SK-MEL-5 (cell line): ENCODE measurements at regions not wholly inside any gene's neighbourhood (a gene's known extent, or its start where the extent isn't known, plus 50 kb on each side); places are given as distances from the start of the nearest gene placed in this dataset.

Experiments
- DNase-seq: peaks from one replicate; pipeline ENCODE4 v3.0.0-alpha.2; 2016; ENCODE audit warnings: low read depth, low spot score
- in situ Hi-C: cut with HindIII; loops from 2 replicates; pipeline ENCODE4 v1.10.0; 2016; ENCODE audit warnings: low sequenced_read_pairs, high pct_unique_total_duplicates, low pct_unique_long_range_greater_than_20kb

- DNase-seq, result no peak
- in situ Hi-C loops, result no loop called here
Measured at GRCh38 chr12:92650228-92650822, 52.5 kb upstream of the PLEKHG7 start.

DNA sequence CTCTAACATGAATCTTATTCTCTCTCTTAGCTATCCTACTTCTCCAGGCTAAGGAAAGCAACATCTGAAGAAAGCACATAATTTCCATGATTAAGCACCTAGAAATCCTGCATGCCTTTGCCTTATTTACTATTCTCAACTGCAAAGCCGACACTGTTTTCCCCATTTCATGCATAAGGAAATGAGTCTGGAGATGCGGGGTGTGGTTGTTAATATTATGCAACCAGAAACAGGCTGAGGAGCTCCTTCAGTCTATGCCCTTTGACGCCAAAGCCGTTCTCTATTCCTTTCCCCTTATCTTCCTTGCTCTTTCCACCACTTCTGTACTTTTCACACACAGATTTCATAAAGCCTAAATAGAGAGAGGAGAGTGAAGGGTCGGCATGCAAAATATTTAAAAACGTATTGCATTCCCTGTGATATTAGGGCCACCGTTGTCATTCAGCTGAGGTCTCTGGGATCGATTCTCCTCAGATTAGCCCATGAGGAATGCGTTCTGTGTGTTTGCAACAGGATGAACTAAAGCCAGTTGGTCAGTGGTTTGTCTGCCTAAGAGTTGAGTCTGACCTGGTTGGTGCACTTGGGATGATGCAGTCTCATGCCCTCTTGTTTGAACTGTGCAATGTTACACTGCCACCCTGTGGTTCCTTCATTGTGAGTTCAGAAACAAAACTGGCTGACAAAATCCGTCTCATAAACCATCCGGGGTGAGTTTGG lies 53.1 kb upstream of the PLEKHG7 start:
- DNase-seq, result peak; percentile 93
- in situ Hi-C loops, result no loop called here

- in situ Hi-C loops, result no loop called here
- peak; percentile 9 for DNase-seq
Measured at GRCh38 chr12:92648242-92649031, 54.4 kb upstream of the PLEKHG7 start.

GRCh38 chr12:92641291-92641690 lies 61.5 kb upstream of the PLEKHG7 start:
- DNase-seq, result no peak
- in situ Hi-C loops, result no loop called here

- DNase-seq, result no peak
- in situ Hi-C loops, result no loop called here
Measured at GRCh38 chr12:92640691-92641090, 62.1 kb upstream of the PLEKHG7 start.

DNA sequence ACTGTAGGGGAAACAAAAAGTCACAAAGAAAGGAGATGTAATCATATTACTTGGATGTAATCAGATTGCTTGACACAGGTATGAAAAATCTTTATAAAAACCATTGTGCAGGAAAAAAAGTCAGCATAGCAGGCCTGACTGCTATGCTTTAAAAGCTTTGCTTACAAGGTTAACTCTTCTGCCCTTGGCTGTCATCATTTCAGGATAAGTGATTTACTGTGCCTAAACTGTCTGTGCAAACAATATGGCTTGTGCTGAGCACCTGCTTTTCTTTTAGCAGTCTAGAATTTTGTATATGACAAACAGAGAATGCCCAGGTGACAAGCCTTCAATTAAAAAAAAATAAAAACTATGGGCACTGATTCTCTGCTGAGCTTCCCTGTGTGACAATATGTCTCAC lies 63.8 kb upstream of the PLEKHG7 start:
- in situ Hi-C loops, result no loop called here
- no peak for DNase-seq

DNA sequence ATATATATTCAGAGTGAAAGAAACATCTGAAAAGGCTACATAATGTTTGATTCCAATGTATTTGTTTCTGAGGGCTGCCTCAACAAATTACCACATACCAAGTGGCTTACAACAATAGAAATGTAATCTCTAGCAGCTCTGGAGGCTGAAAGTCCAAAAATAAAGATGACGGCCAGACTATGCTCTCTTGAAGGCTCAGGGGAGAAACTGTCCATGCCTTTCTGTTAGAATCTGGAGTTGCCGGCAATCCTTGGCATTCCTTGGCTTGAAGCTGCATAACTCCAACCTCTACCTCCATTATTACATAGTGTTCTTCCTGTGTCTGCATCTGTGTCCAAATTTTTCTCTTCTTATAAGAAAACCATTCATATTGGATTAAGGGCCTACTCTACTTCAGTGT lies 68.1 kb upstream of the PLEKHG7 start:
- in situ Hi-C loops, result no loop called here
- DNase-seq, result no peak

DNA sequence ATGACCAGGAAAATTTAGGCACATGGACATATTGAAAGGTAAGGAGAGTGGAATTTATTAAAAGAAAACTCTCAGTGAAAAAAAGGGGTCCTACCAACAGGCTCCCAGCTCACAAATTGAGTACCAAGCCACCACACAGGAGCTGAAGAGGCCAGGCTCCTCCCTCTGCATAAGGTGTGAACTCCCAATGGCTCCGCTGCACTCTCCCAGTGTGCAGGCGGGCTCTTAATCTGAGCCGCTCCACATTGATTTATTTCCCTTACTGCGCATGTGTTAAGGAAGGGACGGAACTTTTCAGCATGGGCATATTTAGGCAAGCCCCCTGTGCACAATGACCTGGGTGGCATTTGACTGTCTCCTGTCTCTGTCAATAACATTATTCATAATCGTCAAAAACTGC lies 68.6 kb upstream of the PLEKHG7 start:
- in situ Hi-C loops, result no loop called here
- DNase-seq, result no peak

- no peak for DNase-seq
- in situ Hi-C loops, result no loop called here
Measured at GRCh38 chr12:92630968-92631367, 71.8 kb upstream of the PLEKHG7 start.

DNA sequence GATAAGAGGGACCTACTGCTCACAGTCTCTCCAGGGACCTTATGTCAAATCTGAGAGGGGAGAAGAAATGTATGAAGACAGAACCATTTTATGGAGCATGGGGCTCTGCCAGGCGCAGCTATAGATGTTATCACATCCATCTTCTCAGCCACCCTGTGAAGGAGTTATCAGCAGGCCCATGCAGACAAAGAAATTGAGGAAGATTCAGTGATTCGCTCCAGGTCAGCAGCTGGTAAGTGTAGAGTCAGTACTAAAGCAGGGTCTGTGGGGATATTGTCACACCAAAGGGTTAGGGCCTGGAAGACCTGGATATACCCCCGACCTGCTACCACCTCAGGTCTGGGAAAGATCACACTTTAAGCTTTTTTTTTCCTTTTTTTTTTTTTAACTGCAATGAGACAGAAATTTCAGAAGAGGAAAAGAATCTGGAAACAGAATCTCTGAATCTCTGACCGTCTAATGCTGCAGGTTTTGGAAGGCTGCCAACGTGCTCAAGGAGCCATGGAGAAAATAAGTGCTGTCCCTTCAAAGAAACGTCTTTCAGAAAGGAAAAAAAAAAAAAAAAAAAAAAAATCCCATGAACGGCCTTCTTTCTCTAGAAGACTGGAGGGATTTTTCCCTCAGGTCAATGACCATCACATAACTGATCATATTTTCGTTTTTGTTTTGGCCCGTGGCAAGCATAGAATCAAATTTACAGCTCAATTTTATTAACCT lies 73.3 kb upstream of the PLEKHG7 start:
- in situ Hi-C loops, result no loop called here
- peak; percentile 84 for DNase-seq

GRCh38 chr12:92628476-92628875 lies 74.3 kb upstream of the PLEKHG7 start:
- in situ Hi-C loops, result no loop called here
- DNase-seq, result no peak

GRCh38 chr12:92627511-92627910 lies 75.3 kb upstream of the PLEKHG7 start:
- DNase-seq, result no peak
- in situ Hi-C loops, result no loop called here

- in situ Hi-C loops, result no loop called here
- no peak for DNase-seq
Measured at GRCh38 chr12:92625639-92626310, 77.0 kb upstream of the PLEKHG7 start.

GRCh38 chr12:92624236-92624635 lies 78.6 kb upstream of the PLEKHG7 start:
- no peak for DNase-seq
- in situ Hi-C loops, result no loop called here

- DNase-seq, result no peak
- in situ Hi-C loops, result no loop called here
Measured at GRCh38 chr12:92623386-92623785, 79.4 kb upstream of the PLEKHG7 start.

DNA sequence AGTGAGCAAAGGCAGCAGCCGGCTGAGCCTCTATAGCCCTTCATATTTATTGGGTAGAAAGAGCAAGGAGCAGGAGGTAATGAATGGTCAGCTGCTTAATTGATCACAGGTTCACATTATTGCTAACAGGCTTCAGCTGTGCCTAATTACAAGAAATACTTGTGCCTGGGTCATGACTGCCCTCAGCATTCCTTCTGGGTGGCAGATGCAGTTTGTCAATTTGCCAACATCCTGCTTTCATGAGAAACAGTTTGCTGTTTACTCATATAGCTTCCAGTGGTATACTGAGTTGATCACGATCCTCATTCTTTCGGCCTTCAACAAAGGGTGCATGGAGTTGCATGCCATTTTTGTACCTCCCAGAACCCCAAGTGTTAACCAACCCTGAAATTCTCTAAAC lies 81.0 kb upstream of the PLEKHG7 start:
- in situ Hi-C loops, result no loop called here
- DNase-seq, result no peak

GRCh38 chr12:92621312-92621711 lies 81.5 kb upstream of the PLEKHG7 start:
- DNase-seq, result no peak
- in situ Hi-C loops, result no loop called here
